Activated naive CD4-positive, alpha-beta T cell treated with Interleukin-2 at 50 U/mL for 16 hours (primary cell): ENCODE measurements at regions not wholly inside any gene's neighbourhood (a gene's known extent, or its start where the extent isn't known, plus 50 kb on each side); places are given as distances from the start of the nearest gene placed in this dataset.

Experiments
- DNase-seq: peaks from one replicate; pipeline ENCODE4 v3.0.0-alpha.2; 2020

GRCh38 chr9:633461-633860, 208.0 kb upstream of the DMRT1 start:
- no peak for DNase-seq

GRCh38 chr9:636931-637591, 204.4 kb upstream of the DMRT1 start:
- DNase-seq = no peak

GRCh38 chr9:638152-638551, 203.3 kb upstream of the DMRT1 start:
- DNase-seq = no peak

GRCh38 chr9:642014-642413, 199.5 kb upstream of the DMRT1 start:
- DNase-seq = no peak

- DNase-seq = no peak
Observed at GRCh38 chr9:643966-644365, 197.5 kb upstream of the DMRT1 start.

- DNase-seq = no peak
Observed at GRCh38 chr9:647522-647921, 194.0 kb upstream of the DMRT1 start.

GRCh38 chr9:649128-650074, 192.1 kb upstream of the DMRT1 start:
- no peak for DNase-seq

GRCh38 chr9:650362-650761, 191.1 kb upstream of the DMRT1 start:
- DNase-seq = no peak

- DNase-seq = no peak
Observed at GRCh38 chr9:651371-651770, 190.1 kb upstream of the DMRT1 start.

GRCh38 chr9:652914-653313, 188.6 kb upstream of the DMRT1 start:
- no peak for DNase-seq

GRCh38 chr9:653421-653820, 188.1 kb upstream of the DMRT1 start:
- no peak for DNase-seq

GRCh38 chr9:653856-654387, 187.6 kb upstream of the DMRT1 start:
- no peak for DNase-seq

GRCh38 chr9:655875-656274, 185.6 kb upstream of the DMRT1 start:
- no peak for DNase-seq

- no peak for DNase-seq
Observed at GRCh38 chr9:656926-657568, 184.4 kb upstream of the DMRT1 start.

- DNase-seq = no peak
Observed at GRCh38 chr9:659286-659685, 182.2 kb upstream of the DMRT1 start.

GRCh38 chr9:660227-660626, 181.3 kb upstream of the DMRT1 start:
- no peak for DNase-seq

- DNase-seq = no peak
Observed at GRCh38 chr9:663541-663940, 178.0 kb upstream of the DMRT1 start.

GRCh38 chr9:665296-665695, 176.2 kb upstream of the DMRT1 start:
- no peak for DNase-seq

- DNase-seq = no peak
Observed at GRCh38 chr9:671997-672396, 169.5 kb upstream of the DMRT1 start.

GRCh38 chr9:672851-673250, 168.6 kb upstream of the DMRT1 start:
- no peak for DNase-seq

GRCh38 chr9:673264-673965, 168.1 kb upstream of the DMRT1 start:
- DNase-seq = no peak

- DNase-seq = no peak
Observed at GRCh38 chr9:673966-674526, 167.5 kb upstream of the DMRT1 start.
